SK-N-SH (cell line): ENCODE measurements at regions not wholly inside any gene's neighbourhood (a gene's known extent, or its start where the extent isn't known, plus 50 kb on each side); places are given as distances from the start of the nearest gene placed in this dataset.

Source experiments
- CTCF ChIA-PET: fragments of 300-600, 350-600 bp; formaldehyde crosslinking; extraction: SDS; loops from one replicate; lab custom pipeline; 2021; lab: Yijun Ruan, JAX
- POLR2A ChIA-PET: fragments of 350-600 bp; sonication (Branson Sonifier 250); formaldehyde crosslinking; extraction: SDS; loops from one replicate; lab custom pipeline; 2020; ENCODE audit warnings: antibody characterized with exemption, inconsistent platforms; lab: Yijun Ruan, JAX
- DNase-seq: peaks from one replicate; pipeline ENCODE4 v3.0.0; 2012
- H2AFZ ChIP-seq: fragments of 200-600 bp; sonication (generic); 2 replicates; pipeline ENCODE4 v1.8.1; 2016; ENCODE audit warnings: antibody characterized with exemption, mild to moderate bottlenecking, low read depth
- H3F3A ChIP-seq: fragments of 200-600 bp; sonication (generic); replicated peaks from 2 replicates; pipeline ENCODE3; 2016; ENCODE audit warnings: antibody characterized with exemption, mild to moderate bottlenecking; ENCODE audit not compliant: insufficient read depth
- H3K27ac ChIP-seq, 2 experiments: fragments of 200-500 bp in 1 of 2; fragments of 200-600 bp in 1 of 2; sonication (Bioruptor generic) in 1 of 2; sonication (generic), shearing (Covaris generic) in 1 of 2; 2 replicates each; pipeline versions ENCODE4 v1.5.1 to v1.6.1; 2014 to 2016; ENCODE audit warnings: low read depth in 2 of 2, inconsistent platforms in 1 of 2, low read length in 1 of 2, mild to moderate bottlenecking in 1 of 2, mixed read lengths in 1 of 2
- H3K27me3 ChIP-seq: fragments of 200-600 bp; sonication (generic), shearing (Covaris generic); 2 replicates; pipeline ENCODE4 v1.6.1; 2016; ENCODE audit warnings: mixed run types; ENCODE audit not compliant: insufficient read depth
- H3K36me3 ChIP-seq, 2 experiments: fragments of 200-500 bp in 1 of 2; fragments of 200-600 bp in 1 of 2; sonication (Bioruptor generic) in 1 of 2; sonication (generic) in 1 of 2; replicated peaks in 1 of 2; 2 replicates each; pipeline versions ENCODE3 to v1.5.1; 2014 to 2016; ENCODE audit warnings: low read length in 1 of 2, mild to moderate bottlenecking in 1 of 2; ENCODE audit not compliant: insufficient read depth in 2 of 2, control insufficient read depth in 1 of 2
- H3K4me1 ChIP-seq, 2 experiments: fragments of 200-500 bp in 1 of 2; fragments of 200-600 bp in 1 of 2; sonication (Bioruptor generic) in 1 of 2; sonication (generic), shearing (Covaris generic) in 1 of 2; 2 replicates each; pipeline versions ENCODE4 v1.5.1 to v1.6.1; 2014 to 2016; ENCODE audit warnings: low read depth in 1 of 2, low read length in 1 of 2, mixed run types in 1 of 2; ENCODE audit not compliant: insufficient read depth in 2 of 2, control insufficient read depth in 1 of 2
- H3K4me2 ChIP-seq: fragments of 200-600 bp; sonication (generic), shearing (Covaris generic); 2 replicates; pipeline ENCODE4 v1.6.1; 2017; ENCODE audit warnings: mixed run types
- H3K4me3 ChIP-seq, 2 experiments: fragments of 200-500 bp in 1 of 2; fragments of 200-600 bp in 1 of 2; sonication (Bioruptor generic) in 1 of 2; sonication (generic), shearing (Covaris generic) in 1 of 2; 2 replicates each; pipeline versions ENCODE4 v1.5.1 to v1.8.1; 2014 to 2016; ENCODE audit warnings: low read depth in 2 of 2, inconsistent platforms in 1 of 2, low read length in 1 of 2, mild to moderate bottlenecking in 1 of 2, mixed read lengths in 1 of 2, moderate library complexity in 1 of 2
- H3K79me2 ChIP-seq: fragments of 200-600 bp; sonication (generic); 2 replicates; pipeline ENCODE4 v1.8.1; 2017; ENCODE audit warnings: mild to moderate bottlenecking; ENCODE audit not compliant: insufficient read depth
- H3K9ac ChIP-seq: fragments of 200-600 bp; sonication (generic); 2 replicates; pipeline ENCODE4 v1.6.1; 2017; ENCODE audit warnings: mixed run types
- H3K9me2 ChIP-seq: fragments of 200-600 bp; sonication (generic); 2 replicates; pipeline ENCODE4 v1.6.1; 2017; ENCODE audit warnings: mixed run types
- H3K9me3 ChIP-seq: fragments of 200-600 bp; sonication (generic); 2 replicates; pipeline ENCODE4 v1.6.1; 2017; ENCODE audit warnings: mixed run types, mild to moderate bottlenecking, moderate library complexity
- H4K20me1 ChIP-seq: fragments of 200-600 bp; sonication (generic); 2 replicates; pipeline ENCODE4 v1.6.1; 2017; ENCODE audit warnings: mild to moderate bottlenecking, mixed run types; ENCODE audit not compliant: insufficient read depth
- CHD2 ChIP-seq: fragments of 150-350 bp; IDR thresholded peaks from 2 replicates; pipeline ENCODE4 v1.6.1; 2018; ENCODE audit warnings: low read length; ENCODE audit not compliant: partially characterized antibody
- EZH2phosphoT487 ChIP-seq: fragments of 200-600 bp; sonication (generic); IDR thresholded peaks from 2 replicates; pipeline ENCODE4 v1.6.1; 2017; ENCODE audit warnings: low read depth, mixed run types, mild to moderate bottlenecking, antibody characterized with exemption, moderate library complexity, borderline replicate concordance
- FOXJ3 ChIP-seq: sonication (generic); formaldehyde crosslinking; IDR thresholded peaks from 2 replicates; pipeline ENCODE4 v1.5.1; 2020; ENCODE audit warnings: mild to moderate bottlenecking, missing genetic modification reagents
- FOXM1 ChIP-seq: IDR thresholded peaks from 2 replicates; pipeline ENCODE4 v1.4.0; 2012; ENCODE audit warnings: low read depth, mild to moderate bottlenecking
- GABPA ChIP-seq: IDR thresholded peaks from 2 replicates; pipeline ENCODE4 v1.4.0; 2012; ENCODE audit warnings: low read depth, mild to moderate bottlenecking
- GATA2 ChIP-seq: sonication (generic); formaldehyde crosslinking; IDR thresholded peaks from 2 replicates; pipeline ENCODE4 v1.5.0; 2020; ENCODE audit warnings: mild to moderate bottlenecking, missing genetic modification reagents
- IRF3 ChIP-seq: fragments of 150-350 bp; IDR thresholded peaks from 2 replicates; pipeline ENCODE4 v1.6.1; 2016; ENCODE audit warnings: mild to moderate bottlenecking, low read depth, low read length
- JUND ChIP-seq: IDR thresholded peaks from 2 replicates; pipeline ENCODE4 v1.4.0; 2012
- MEF2A ChIP-seq: IDR thresholded peaks from 2 replicates; pipeline ENCODE4 v1.4.0; 2012; ENCODE audit warnings: low read depth, borderline replicate concordance
- NFIC ChIP-seq: IDR thresholded peaks from 2 replicates; pipeline ENCODE4 v1.4.0; 2012; ENCODE audit warnings: borderline replicate concordance
- RAD21 ChIP-seq: IDR thresholded peaks from 2 replicates; pipeline ENCODE4 v1.6.1; 2012; ENCODE audit warnings: mild to moderate bottlenecking, low read length
- REST ChIP-seq: IDR thresholded peaks from 2 replicates; pipeline ENCODE4 v1.6.1; 2012; ENCODE audit warnings: mild to moderate bottlenecking, low read depth, low read length, moderate library complexity
- RFX5 ChIP-seq: IDR thresholded peaks from 2 replicates; pipeline ENCODE4 v1.6.1; 2012; ENCODE audit warnings: mild to moderate bottlenecking, improper control_type of control experiment, low read length
- SIN3A ChIP-seq: IDR thresholded peaks from 2 replicates; pipeline ENCODE4 v1.6.1; 2012; ENCODE audit warnings: low read depth, mild to moderate bottlenecking, low read length, moderate library complexity, borderline replicate concordance
- SMC3 ChIP-seq: IDR thresholded peaks from 2 replicates; pipeline ENCODE4 v1.6.1; 2012; ENCODE audit warnings: low read depth, low read length, improper control_type of control experiment
- TAF1 ChIP-seq: IDR thresholded peaks from 2 replicates; pipeline ENCODE4 v1.6.1; 2012; ENCODE audit warnings: low read depth, mild to moderate bottlenecking, low read length, moderate library complexity, borderline replicate concordance
- TEAD4 ChIP-seq: IDR thresholded peaks from 2 replicates; pipeline ENCODE4 v1.4.0; 2012; ENCODE audit warnings: mild to moderate bottlenecking, borderline replicate concordance; ENCODE audit not compliant: insufficient read depth
- YY1 ChIP-seq: IDR thresholded peaks from 2 replicates; pipeline ENCODE4 v1.4.0; 2012; ENCODE audit warnings: low read depth, mild to moderate bottlenecking
- WGBS: methylation state at CpG from one replicate; pipeline ENCODE4 v1.1.6; 2017; ENCODE audit warnings: low lambda C conversion rate; 5-methylcytosine and 5-hydroxymethylcytosine counted together
- TF ChIP-seq, protein P1 (sequence below): IDR thresholded peaks from 2 replicates; pipeline ENCODE4; 2012

GRCh38 chr12:116482179-116482578 is 77.0 kb upstream of the MAP1LC3B2 start:
- Histone ChIP-seq H3K79me2 (no peaks in the 10 kb centered on the region), H3K36me3 (no peaks in the 10 kb centered on the region), H3K4me2 (no peak overlapping the region), H3K27me3 (no peaks in the 10 kb centered on the region), H2AFZ (no peak overlapping the region), H4K20me1 (no peaks in the 10 kb centered on the region), H3F3A (peaks cover 3% of the 10 kb centered on the region), H3K27ac (no peak overlapping the region), H3K4me1 (no peaks in the 10 kb centered on the region), H3K9me2 (no peaks in the 10 kb centered on the region), H3K4me3 (no peak overlapping the region), H3K9me3 (no peaks in the 10 kb centered on the region), H3K9ac (no peak overlapping the region)
- ChIA-PET CTCF (no interaction called here), POLR2A (no interaction called here)
- 89% methylated on average over 13 of the region's 20 CpGs for WGBS
- TF ChIP-seq MEF2A, result no peak
- no peak for TF ChIP-seq SMC3
- TF ChIP-seq GABPA, result no peak
- no peak for TF ChIP-seq SIN3A
- no peak for TF ChIP-seq TAF1
- TF ChIP-seq NFIC, result no peak
- TF ChIP-seq CHD2, result no peak
- TF ChIP-seq FOXJ3, result no peak
- no peak for TF ChIP-seq TEAD4
- TF ChIP-seq IRF3, result no peak
- TF ChIP-seq RFX5, result no peak
- no peak for TF ChIP-seq GATA2
- no peak for TF ChIP-seq JUND
- DNase-seq, result no peak

- Histone ChIP-seq H3K79me2 (no peaks in the 10 kb centered on the region), H2AFZ (no peak overlapping the region), H3K4me1 (no peaks in the 10 kb centered on the region), H3K27me3 (no peaks in the 10 kb centered on the region), H3K36me3 (no peaks in the 10 kb centered on the region), H3F3A (peaks cover 3% of the 10 kb centered on the region), H3K9me2 (no peaks in the 10 kb centered on the region), H4K20me1 (no peaks in the 10 kb centered on the region), H3K27ac (no peak overlapping the region), H3K9ac (no peak overlapping the region), H3K9me3 (no peaks in the 10 kb centered on the region), H3K4me2 (no peak overlapping the region), H3K4me3 (no peak overlapping the region)
- CTCF ChIA-PET, result no interaction called here
- DNase-seq, result no peak
- WGBS, result 92% methylated on average over 4 of the region's 6 CpGs
- POLR2A ChIA-PET, result interaction anchor here (0.7 kb wide), 1 partner anchor 196 kb away, joined by 4 read pairs; no protein-coding TSS in a partner anchor
- TF ChIP-seq NFIC (no peak), REST (no peak), YY1 (no peak), RAD21 (no peak), FOXM1 (no peak), SMC3 (no peak), SIN3A (no peak), JUND (no peak), EZH2phosphoT487 (no peak), RFX5 (no peak)
- TF ChIP-seq, protein P1, sequence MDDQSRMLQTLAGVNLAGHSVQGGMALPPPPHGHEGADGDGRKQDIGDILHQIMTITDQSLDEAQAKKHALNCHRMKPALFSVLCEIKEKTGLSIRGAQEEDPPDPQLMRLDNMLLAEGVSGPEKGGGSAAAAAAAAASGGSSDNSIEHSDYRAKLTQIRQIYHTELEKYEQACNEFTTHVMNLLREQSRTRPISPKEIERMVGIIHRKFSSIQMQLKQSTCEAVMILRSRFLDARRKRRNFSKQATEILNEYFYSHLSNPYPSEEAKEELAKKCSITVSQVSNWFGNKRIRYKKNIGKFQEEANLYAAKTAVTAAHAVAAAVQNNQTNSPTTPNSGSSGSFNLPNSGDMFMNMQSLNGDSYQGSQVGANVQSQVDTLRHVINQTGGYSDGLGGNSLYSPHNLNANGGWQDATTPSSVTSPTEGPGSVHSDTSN, result no peak
Measured at GRCh38 chr12:116482859-116483258, 76.3 kb upstream of the MAP1LC3B2 start.
